Cardiac fibroblast (primary cell): ENCODE measurements at regions not wholly inside any gene's neighbourhood (a gene's known extent, or its start where the extent isn't known, plus 50 kb on each side); places are given as distances from the start of the nearest gene placed in this dataset.

Experiments
- DNase-seq, 2 donors: peaks; one replicate each; pipeline versions ENCODE4 v3.0.0 to v3.0.0-alpha.2; 2010; ENCODE audit warnings: low read depth in 2 of 2
- H3K4me3 ChIP-seq, 2 donors: replicated peaks in 1 of 2; 1 replicate in 1 of 2; 2 replicates in 1 of 2; pipeline ENCODE4 v1.5.1; 2011; ENCODE audit warnings: low read depth in 2 of 2, low read length in 2 of 2, mild to moderate bottlenecking in 2 of 2, moderate library complexity in 1 of 2
- CTCF ChIP-seq: IDR thresholded peaks from one replicate; pipeline ENCODE4 v1.5.1; 2011; ENCODE audit warnings: low read depth, mild to moderate bottlenecking, low read length, inconsistent platforms

- DNase-seq, result no peak
- TF ChIP-seq CTCF, result no peak
These were observed 1316.8 kb upstream of the RAG2 start for GRCh38 chr11:37914859-37915258.

DNA sequence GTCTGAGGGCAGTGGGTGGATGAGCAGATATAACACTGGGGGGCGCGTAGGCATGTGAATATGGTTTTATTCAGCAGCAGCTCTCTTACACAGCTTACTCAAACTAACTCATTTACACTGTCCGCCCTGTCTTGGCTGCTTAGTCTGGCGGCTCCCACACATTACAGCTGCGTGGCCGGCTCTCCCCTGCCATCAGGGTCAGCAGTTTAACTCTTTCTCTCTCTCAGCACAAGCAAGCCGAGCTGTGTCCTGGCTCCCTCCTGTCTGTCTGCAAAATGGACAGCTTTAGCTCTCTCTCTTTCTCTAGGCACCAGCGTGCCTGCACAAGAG lies 1310.1 kb upstream of the RAG2 start:
- H3K4me3 ChIP-seq, result no peak overlapping the region
- DNase-seq, result peak in 1 of 2 donors; percentile 3
- TF ChIP-seq CTCF, result no peak

More at GRCh38 chr11:37914859-37915258, 1316.8 kb upstream of the RAG2 start:
- H3K4me3 ChIP-seq, result no peak overlapping the region

DNA sequence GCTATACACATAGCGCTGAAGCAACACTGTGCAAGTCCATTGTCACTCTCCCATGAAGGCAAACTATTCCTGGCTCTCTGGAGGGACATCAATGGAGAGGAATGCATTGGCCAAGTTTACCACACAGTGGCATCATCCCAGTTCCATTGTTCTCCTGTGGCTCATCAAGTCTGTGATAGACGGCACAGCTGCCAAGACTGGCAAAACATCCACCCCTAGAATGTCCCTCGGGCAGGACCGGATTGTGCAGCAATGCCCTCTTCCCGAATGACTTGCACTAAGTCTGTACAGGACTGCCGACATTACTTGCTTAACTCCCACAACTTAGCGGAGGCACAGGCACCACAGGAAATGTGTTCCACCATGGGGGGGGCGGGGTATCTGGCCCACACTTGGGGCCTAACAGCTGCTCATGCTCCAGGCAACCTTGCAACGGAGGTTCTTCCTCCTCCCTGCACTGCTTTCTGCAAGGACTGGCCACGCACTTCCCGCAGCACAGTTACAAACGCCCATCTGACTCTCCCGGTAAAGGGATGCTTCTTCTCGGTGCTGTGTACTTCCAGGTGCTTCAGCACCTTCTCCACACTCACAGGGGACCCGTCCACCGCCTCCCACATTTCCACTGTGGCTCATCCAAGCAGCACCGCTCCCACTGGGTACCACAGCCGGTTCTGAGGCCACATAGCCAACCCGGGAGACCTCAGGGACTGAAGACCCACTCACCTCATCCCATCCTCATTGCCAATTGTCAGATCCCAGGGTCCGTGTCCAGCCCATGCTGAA lies 1309.6 kb upstream of the RAG2 start:
- TF ChIP-seq CTCF, result no peak
- no peak overlapping the region for H3K4me3 ChIP-seq
- DNase-seq, result peak in 1 of 2 donors; percentile 24

DNA sequence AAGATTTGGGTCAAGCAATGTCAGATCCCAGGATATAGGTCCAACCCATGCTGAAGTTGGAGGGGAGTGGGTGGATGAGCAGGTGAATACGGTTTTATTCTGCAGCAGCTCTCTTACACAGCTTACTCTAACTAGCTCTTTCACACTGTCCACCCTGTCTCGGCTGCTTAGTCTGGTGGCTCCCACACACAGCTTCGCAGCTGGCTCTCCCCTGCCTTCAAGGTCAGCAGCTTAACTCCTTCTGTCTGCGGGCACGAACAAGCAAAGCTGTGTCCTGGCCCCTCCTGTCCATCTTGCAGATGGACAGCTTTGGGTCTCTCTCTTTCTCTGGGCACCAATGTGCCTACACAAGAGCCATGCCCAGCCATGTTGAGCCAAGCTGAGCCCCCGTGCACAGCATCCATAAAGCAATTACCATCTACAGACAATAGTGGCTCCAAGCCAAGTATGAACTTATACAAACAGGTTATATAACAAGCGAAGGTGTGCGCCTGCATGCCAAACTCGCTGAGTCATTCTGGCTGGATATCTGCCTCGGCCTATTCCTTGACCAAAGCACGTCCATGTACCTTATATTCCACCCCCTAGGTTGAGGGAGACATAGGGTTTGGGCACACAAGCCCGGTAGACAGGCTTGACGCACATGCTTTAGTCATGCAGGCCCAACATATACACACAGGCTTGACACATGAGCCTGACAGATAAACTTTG lies 1307.8 kb upstream of the RAG2 start:
- TF ChIP-seq CTCF, result no peak
- H3K4me3 ChIP-seq, result no peak overlapping the region
- no peak for DNase-seq

DNA sequence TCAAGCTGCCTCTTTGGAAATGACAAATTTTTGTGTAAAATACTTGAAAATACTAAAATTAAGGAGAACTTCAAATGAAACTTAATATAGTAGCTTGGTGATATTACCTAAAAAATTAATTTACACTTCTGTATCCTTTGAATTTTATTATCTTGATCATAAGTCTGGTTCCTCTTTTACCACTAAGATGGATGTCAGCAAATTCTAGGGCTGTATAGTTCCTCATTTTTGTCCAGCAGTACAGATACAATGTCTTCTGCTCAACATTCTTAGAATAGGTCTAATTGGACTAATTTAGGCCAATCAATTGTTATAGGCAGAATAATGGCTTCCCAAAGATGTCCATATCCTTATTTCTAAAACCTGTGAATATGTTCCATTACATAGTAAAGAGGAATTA lies 1298.0 kb upstream of the RAG2 start:
- no peak overlapping the region for H3K4me3 ChIP-seq
- no peak for TF ChIP-seq CTCF
- no peak for DNase-seq

DNA sequence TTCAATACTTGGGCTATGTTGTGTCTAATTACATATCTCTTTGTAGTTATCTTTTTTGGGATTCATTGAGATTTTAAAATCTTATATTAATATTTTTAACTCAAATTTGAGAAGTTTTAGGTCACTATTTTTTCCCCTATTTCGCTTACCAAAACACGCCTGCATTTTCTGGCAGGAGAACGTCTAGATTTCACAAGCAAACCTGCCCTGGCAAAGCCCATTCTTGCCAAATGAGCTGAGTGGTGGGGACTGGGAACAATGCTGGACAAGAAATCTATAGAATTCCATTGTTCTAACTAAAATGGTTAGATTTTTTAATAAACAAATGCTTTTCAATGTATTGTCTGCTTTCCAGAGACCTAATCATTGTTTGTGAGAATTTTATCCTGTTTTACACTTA lies 1283.7 kb upstream of the RAG2 start:
- no peak for TF ChIP-seq CTCF
- peak in 1 of 2 donors; percentile 4 for DNase-seq
- no peak overlapping the region for H3K4me3 ChIP-seq
